HepG2 (cell line): ENCODE measurements at regions not wholly inside any gene's neighbourhood (a gene's known extent, or its start where the extent isn't known, plus 50 kb on each side); places are given as distances from the start of the nearest gene placed in this dataset.

Source experiments
- ATAC-seq: fragments of 200-7000 bp; cut with Tn5 transposase; 3 replicates; pipeline ENCODE4 v1.9.1; 2020; ENCODE audit warnings: mild to moderate bottlenecking, moderate library complexity
- BruUV-seq: library from RNA; stranded (reverse); fragments of 400-500 nt; replicated peaks from 2 replicates; lab custom pipeline; 2021; lab: Mats Ljungman, UMichigan
- CTCF ChIA-PET: fragments of 300-600 bp; formaldehyde crosslinking; extraction: SDS; loops from one replicate; lab custom pipeline; 2021; ENCODE audit warnings: low total read pairs, inconsistent platforms, low intra/inter-chr PET ratio; lab: Yijun Ruan, JAX
- POLR2A ChIA-PET: fragments of 350-600 bp; sonication (Branson Sonifier 250); formaldehyde crosslinking; loops from one replicate; lab custom pipeline; 2020; ENCODE audit warnings: antibody characterized with exemption, inconsistent platforms; lab: Yijun Ruan, JAX
- DNase-seq: peaks from one replicate; pipeline ENCODE4 v3.0.0-alpha.2; 2015; ENCODE audit warnings: low spot score
- FAIRE-seq: peaks from 3 replicates; lab custom pipeline; 2011; peaks lifted over from hg19 to GRCh38; lab: Jason Lieb, UNC
- H2AFZ ChIP-seq: one replicate; pipeline ENCODE4 v1.6.1; 2011; ENCODE audit warnings: low read length, inconsistent platforms
- H3K27ac ChIP-seq: fragments of 300-600 bp; 3 replicates; pipeline ENCODE4 v1.8.0; 2011; ENCODE audit warnings: mixed run types, mild to moderate bottlenecking, mixed read lengths, low read length, inconsistent platforms; ENCODE audit not compliant: insufficient read depth; ENCODE audit errors: extremely low read length
- H3K27me3 ChIP-seq, 2 experiments: fragments of 200-600 bp in 1 of 2; 2 replicates in 1 of 2; 3 replicates in 1 of 2; pipeline versions ENCODE4 v1.6.0 to v1.8.0; 2011; ENCODE audit warnings: low read length in 2 of 2, mild to moderate bottlenecking in 2 of 2, moderate library complexity in 2 of 2, inconsistent platforms in 1 of 2; ENCODE audit not compliant: insufficient read depth in 2 of 2, control insufficient read depth in 1 of 2
- H3K36me3 ChIP-seq, 2 experiments: fragments of 200-600 bp in 1 of 2; replicated peaks in 1 of 2; 2 replicates in 1 of 2; 3 replicates in 1 of 2; pipeline versions ENCODE4 v1.5.1 to v1.8.0; 2011; ENCODE audit warnings: low read length in 2 of 2, inconsistent platforms in 1 of 2; ENCODE audit not compliant: insufficient read depth in 2 of 2, control insufficient read depth in 1 of 2
- H3K4me1 ChIP-seq: 2 replicates; pipeline ENCODE4 v1.5.1; 2012; ENCODE audit warnings: low read length, inconsistent platforms; ENCODE audit not compliant: insufficient read depth
- H3K4me2 ChIP-seq: 2 replicates; pipeline ENCODE4 v1.6.0; 2011; ENCODE audit warnings: low read depth, low read length, inconsistent platforms
- H3K4me3 ChIP-seq, 3 experiments: fragments of 200-600 bp in 1 of 3; sonication (generic), shearing (Covaris generic) in 1 of 3; replicated peaks in 1 of 3; 2 replicates each; pipeline ENCODE4 v1.5.1; 2011 to 2016; ENCODE audit warnings: low read length in 3 of 3, inconsistent platforms in 2 of 3, low read depth in 2 of 3, mild to moderate bottlenecking in 2 of 3, control low read depth in 1 of 3, mixed read lengths in 1 of 3; ENCODE audit not compliant: insufficient read depth in 1 of 3
- H3K79me2 ChIP-seq: one replicate; pipeline ENCODE4 v1.6.1; 2011; ENCODE audit warnings: low read length, inconsistent platforms; ENCODE audit not compliant: insufficient read depth
- H3K9ac ChIP-seq: 2 replicates; pipeline ENCODE4 v1.6.0; 2011; ENCODE audit warnings: mild to moderate bottlenecking, low read depth, low read length, inconsistent platforms; ENCODE audit not compliant: insufficient read depth
- H3K9me3 ChIP-seq: 2 replicates; pipeline ENCODE4 v1.5.1; 2012; ENCODE audit warnings: mild to moderate bottlenecking, low read length
- H4K20me1 ChIP-seq: 2 replicates; pipeline ENCODE4 v1.6.0; 2011; ENCODE audit warnings: inconsistent platforms, mild to moderate bottlenecking, low read length, moderate library complexity; ENCODE audit not compliant: insufficient read depth
- ATF7 ChIP-seq, 2 experiments: fragments of 450-650 bp in 1 of 2; sonication (generic) in 1 of 2; formaldehyde crosslinking in 1 of 2; IDR thresholded peaks; 2 replicates each; pipeline versions ENCODE4 v1.4.0 to v1.6.1; 2016 to 2020; ENCODE audit warnings: antibody characterized with exemption in 1 of 2, mild to moderate bottlenecking in 1 of 2, missing genetic modification reagents in 1 of 2
- CENPBD1 ChIP-seq: sonication (generic); formaldehyde crosslinking; IDR thresholded peaks from 2 replicates; pipeline ENCODE4 v1.8.0; 2022; ENCODE audit warnings: missing genetic modification reagents, low read depth, mild to moderate bottlenecking, borderline replicate concordance
- CREM ChIP-seq, 2 experiments: sonication (generic) in 1 of 2; formaldehyde crosslinking in 1 of 2; IDR thresholded peaks; 2 replicates each; pipeline versions ENCODE4 v1.4.0 to v1.6.1; 2016 to 2020; ENCODE audit warnings: antibody characterized with exemption in 1 of 2, mild to moderate bottlenecking in 1 of 2, missing genetic modification reagents in 1 of 2
- GABPA ChIP-seq, 2 experiments: IDR thresholded peaks; 2 replicates each; pipeline ENCODE4 v1.6.1; 2011 to 2016; ENCODE audit warnings: low read depth in 2 of 2, low read length in 1 of 2, missing biosample characterization in 1 of 2, missing genetic modification characterization in 1 of 2
- HDAC2 ChIP-seq: sonication (generic); formaldehyde crosslinking; IDR thresholded peaks from 2 replicates; pipeline ENCODE4 v1.4.0; 2020; ENCODE audit warnings: missing genetic modification reagents
- NONO ChIP-seq, 2 experiments: fragments of 450-650 bp in 1 of 2; sonication (generic) in 1 of 2; formaldehyde crosslinking in 1 of 2; IDR thresholded peaks in 1 of 2; conservative IDR thresholded peaks in 1 of 2; 2 replicates each; pipeline versions ENCODE4 v1.6.1 to v1.8.0; 2017 to 2022; ENCODE audit warnings: mild to moderate bottlenecking in 1 of 2, missing genetic modification reagents in 1 of 2, moderate library complexity in 1 of 2
- RFXANK ChIP-seq: IDR thresholded peaks from 2 replicates; pipeline ENCODE4 v1.6.1; 2016
- SIN3B ChIP-seq: fragments of 150-350 bp; IDR thresholded peaks from 2 replicates; pipeline ENCODE4 v1.6.1; 2014; ENCODE audit warnings: low read length
- THAP7 ChIP-seq: sonication (generic); formaldehyde crosslinking; IDR thresholded peaks from 2 replicates; pipeline ENCODE4 v1.8.1; 2023; ENCODE audit warnings: mild to moderate bottlenecking, missing genetic modification reagents
- TSC22D2 ChIP-seq: sonication (generic); formaldehyde crosslinking; IDR thresholded peaks from 2 replicates; pipeline ENCODE4 v1.5.1; 2020; ENCODE audit warnings: missing genetic modification reagents, mild to moderate bottlenecking, borderline replicate concordance
- ZNF30 ChIP-seq: sonication (generic); formaldehyde crosslinking; IDR thresholded peaks from 2 replicates; pipeline ENCODE4 v1.5.0; 2020; ENCODE audit warnings: mild to moderate bottlenecking, missing genetic modification reagents
- ZNF333 ChIP-seq: sonication (generic); formaldehyde crosslinking; IDR thresholded peaks from 2 replicates; pipeline ENCODE4 v1.4.0; 2020; ENCODE audit warnings: mild to moderate bottlenecking, missing genetic modification reagents, borderline replicate concordance
- in situ Hi-C: cut with HindIII; loops from 2 replicates; pipeline ENCODE4 v1.10.0; 2017; ENCODE audit warnings: low pct_unique_long_range_greater_than_20kb; ENCODE audit not compliant: extremely low pct_ligation_motif_present
- intact Hi-C: fragments of 100-400 bp; cut with micrococcal nuclease; formaldehyde crosslinking; loops from one replicate; pipeline ENCODE4 v1.10.0; 2022; ENCODE audit not compliant: unreplicated experiment

DNA sequence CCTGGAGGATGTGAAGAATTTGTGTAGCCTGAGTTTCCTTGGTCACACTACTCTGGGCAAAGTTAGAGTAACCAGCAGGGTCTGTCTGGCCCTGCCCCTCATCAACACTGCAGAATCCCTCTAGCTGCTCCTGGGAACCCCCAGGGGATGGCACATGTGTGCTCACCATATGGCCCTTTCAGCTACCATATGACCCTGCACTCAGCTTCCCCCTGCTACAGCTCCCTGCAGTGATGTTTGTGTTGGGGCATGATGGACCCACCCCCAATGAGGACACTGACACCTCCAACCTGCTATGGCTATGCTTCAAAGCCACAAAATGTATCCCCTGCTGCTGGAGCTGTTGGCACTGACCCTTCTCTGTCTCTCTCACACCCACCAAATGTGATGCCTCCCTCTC is 152.7 kb downstream of the SNX18 start:
- no peaks in the 10 kb centered on the region for H4K20me1 ChIP-seq
- no peak for ATAC-seq
- DNase-seq = no peak
- H3K9ac ChIP-seq = no peak overlapping the region
- CTCF ChIA-PET = no interaction called here
- H3K79me2 ChIP-seq = no peaks in the 10 kb centered on the region
- POLR2A ChIA-PET = no interaction called here
- H3K27ac ChIP-seq = no peak overlapping the region
- H3K27me3 ChIP-seq = no peaks in the 10 kb centered on the region; a peak in 1 of 5 replicates
- no peak overlapping the region for H3K4me3 ChIP-seq
- no peaks in the 10 kb centered on the region for H3K4me1 ChIP-seq
- no peaks in the 10 kb centered on the region for H3K36me3 ChIP-seq
- no peak overlapping the region for H2AFZ ChIP-seq
- peaks cover 7% of the 10 kb centered on the region; the same call in 1 of the 2 replicates for H3K9me3 ChIP-seq
- no TSS peak for BruUV-seq
- TF ChIP-seq ATF7 (IDR thresholded peaks at IDR 0.05) = no peak
- no peak for TF ChIP-seq ATF7 (CRISPR knock-in tag; IDR thresholded peaks at IDR 0.05)
- TF ChIP-seq RFXANK (CRISPR knock-in tag) = no peak
- no peak for TF ChIP-seq ZNF30 (CRISPR knock-in tag)
- no peak for TF ChIP-seq ZNF333 (CRISPR knock-in tag)
- TF ChIP-seq GABPA (IDR thresholded peaks at IDR 0.05; ENCODE audit: low read depth, low read length) = no peak
- TF ChIP-seq GABPA (CRISPR knock-in tag; IDR thresholded peaks at IDR 0.05; ENCODE audit: low read depth) = no peak
- TF ChIP-seq THAP7 (CRISPR knock-in tag) = no peak
- no peak for TF ChIP-seq SIN3B
- TF ChIP-seq TSC22D2 (CRISPR knock-in tag) = no peak
- no peak for TF ChIP-seq NONO (IDR thresholded peaks at IDR 0.05)
- TF ChIP-seq NONO (CRISPR knock-in tag; conservative IDR thresholded peaks at IDR 0.05) = no peak
- no peak for TF ChIP-seq HDAC2
- no peak for TF ChIP-seq CREM (IDR thresholded peaks at IDR 0.05)
- TF ChIP-seq CREM (CRISPR knock-in tag; IDR thresholded peaks at IDR 0.05) = no peak
- TF ChIP-seq CENPBD1 = no peak
- intact Hi-C loops (no loop called here), in situ Hi-C loops (no loop called here)
- no peak for FAIRE-seq
- H3K4me2 ChIP-seq = no peak overlapping the region
